H4 (cell line): ENCODE measurements at regions not wholly inside any gene's neighbourhood (a gene's known extent, or its start where the extent isn't known, plus 50 kb on each side); places are given as distances from the start of the nearest gene placed in this dataset.

Experiments used
- DNase-seq: peaks from one replicate; pipeline ENCODE4 v3.0.0-alpha.2; 2015; ENCODE audit warnings: low spot score

DNA sequence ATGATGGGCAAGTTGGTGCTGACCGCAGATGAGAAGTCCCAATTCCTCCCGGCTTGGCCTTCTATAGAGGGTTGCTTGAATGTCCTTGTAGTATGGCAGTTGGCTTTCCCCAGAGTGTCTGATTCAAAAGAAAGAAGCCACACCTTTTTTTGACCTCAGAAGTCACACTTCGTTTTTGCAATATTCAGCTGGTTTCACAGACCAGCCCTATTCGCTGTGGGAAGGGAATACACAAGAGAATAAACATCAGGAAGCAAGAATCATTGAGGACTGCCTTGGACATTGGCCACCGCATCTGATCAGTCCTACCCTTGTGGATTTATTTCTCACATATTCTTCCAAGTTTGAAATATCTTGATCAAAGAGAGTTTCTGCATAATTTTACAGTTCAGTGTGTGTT lies 228.6 kb upstream of the SUCLG2 start:
- no peak for DNase-seq

DNA sequence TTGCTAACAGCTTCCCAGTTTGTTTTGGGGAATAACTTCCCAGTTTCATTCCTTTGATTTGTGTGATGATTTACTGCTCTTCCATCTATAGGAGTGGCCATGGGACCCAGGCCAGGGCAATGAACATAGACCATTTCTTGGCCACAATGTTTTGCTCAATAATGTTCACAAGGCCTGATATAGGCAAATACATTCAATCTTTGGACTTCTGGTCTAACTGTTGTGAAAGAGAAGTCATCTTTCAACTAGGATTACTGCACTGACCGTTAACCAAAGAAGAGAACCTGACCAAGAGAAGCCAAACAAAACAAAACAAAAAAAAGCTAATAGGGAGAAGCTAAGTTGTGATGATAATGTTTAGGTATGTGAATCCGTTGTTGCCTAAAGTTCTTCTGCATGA lies 221.8 kb upstream of the SUCLG2 start:
- no peak for DNase-seq

DNA sequence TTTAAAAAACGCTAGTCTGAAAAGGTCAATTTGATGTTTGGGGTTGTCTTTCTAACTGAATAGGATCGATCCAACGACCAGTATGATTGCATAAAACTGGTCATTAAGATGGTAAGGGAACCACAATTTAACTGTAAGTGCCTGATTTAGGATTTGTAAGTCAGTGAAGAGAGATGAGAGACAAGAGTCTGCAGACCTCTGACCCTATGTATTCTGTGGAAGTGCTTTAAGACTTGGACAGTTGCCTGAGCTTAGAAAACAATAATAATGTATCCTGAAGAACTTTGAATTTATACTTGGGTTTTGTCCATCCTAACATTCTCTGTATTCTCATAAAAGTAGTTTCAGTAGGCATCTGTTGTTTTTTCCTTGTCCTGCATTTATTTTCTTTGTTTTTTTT lies 221.4 kb upstream of the SUCLG2 start:
- no peak for DNase-seq

DNA sequence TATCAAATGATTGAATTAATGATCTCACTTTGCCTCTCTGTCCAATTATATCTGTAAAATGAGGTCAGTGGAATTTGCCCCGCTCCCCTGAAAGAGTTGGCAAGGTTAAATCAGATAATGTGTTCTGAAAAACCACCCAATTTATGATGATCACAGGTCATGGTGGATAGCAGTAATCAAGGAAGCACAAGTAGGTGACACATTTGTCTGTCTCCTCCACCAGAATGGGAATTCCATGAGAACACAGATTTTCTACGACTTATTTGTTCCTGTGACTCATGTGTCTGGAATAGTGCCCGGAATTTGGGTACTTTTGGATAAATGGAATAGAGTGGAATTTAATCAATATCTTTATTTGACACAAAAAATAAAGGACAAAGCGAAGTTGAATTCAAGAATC lies 220.9 kb upstream of the SUCLG2 start:
- DNase-seq = no peak

DNA sequence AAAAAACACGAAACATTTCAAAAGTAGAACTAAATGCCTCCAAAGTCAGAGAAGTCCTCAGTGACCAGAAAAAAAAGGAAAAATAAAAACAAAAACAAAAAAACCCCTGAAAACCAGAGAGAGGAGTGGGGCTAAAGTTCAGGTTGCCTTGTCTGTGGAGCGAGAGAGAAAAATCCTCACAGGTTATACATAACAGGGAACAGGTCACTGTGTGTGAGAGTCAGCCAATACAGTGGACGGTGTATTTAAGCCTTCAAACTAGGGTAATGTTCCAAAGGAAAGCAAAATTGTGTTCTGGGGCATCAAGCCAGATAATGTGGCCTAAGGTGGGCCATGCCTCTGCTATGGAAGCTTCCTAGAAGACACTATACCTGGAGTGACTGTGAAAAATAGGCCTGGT lies 216.1 kb upstream of the SUCLG2 start:
- DNase-seq = no peak

DNA sequence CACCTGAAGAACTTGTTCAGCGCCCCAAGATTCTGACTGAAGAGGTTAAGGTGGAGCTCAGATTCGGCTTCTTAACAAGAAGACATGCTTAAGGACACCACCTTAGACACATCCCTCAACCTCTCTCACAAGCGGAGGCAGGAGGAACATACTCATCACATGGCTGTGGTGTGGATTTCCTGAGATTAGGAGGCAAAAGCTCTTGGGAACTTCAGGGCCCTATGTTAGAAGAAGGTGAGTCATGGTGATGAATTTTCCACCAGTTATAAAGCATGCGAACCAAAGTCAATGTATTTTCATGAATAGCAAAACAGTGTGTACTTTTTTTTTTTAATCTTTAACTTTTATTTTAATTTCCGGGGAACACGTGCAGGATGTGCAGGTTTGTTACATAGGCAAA lies 212.2 kb upstream of the SUCLG2 start:
- DNase-seq = no peak

DNA sequence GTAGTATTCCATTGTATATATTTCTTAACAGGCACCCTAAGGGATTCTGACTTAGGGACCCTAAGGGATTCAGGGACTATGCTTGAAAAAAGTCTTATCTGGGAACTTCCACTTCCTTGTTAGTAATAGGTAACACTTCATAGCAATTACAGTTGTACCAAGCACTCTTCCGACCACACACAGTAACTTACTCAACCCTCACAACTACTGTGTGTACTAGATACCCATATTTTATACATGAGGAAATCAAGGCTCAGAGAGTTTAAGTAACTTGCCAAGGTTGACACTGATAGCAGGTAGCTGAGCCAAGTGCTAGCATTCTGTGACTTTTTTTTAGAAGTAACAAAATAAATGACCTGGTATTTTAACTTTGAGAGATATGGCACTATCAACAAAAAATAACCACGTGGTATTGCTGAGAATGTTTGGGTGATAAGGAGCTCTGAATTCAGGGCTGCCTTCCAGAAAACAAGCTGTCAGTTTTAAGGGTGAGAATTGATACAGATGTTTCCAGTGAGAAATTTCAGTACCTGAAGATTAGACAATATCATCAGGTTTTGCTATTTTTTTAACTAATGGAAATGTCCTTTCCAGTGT lies 210.3 kb upstream of the SUCLG2 start:
- DNase-seq = no peak

DNA sequence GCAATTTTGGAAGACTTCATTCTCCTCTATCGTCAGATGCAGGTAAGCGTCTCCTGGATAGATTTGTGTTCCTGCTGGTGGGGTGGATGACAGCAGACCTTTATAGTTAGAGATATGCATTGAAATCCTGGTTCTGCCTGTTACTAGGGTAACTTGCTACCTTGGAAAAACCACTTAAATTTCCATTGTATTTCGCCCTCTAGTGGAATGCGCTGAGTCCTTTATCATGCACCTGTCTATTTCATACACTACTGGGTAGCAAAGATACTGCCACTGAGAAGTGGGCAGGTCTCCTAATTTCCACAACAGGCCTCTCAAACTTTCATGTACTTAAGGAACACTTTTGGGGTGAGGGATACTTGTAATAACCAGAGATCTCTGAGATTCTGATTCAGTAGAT lies 209.5 kb upstream of the SUCLG2 start:
- no peak for DNase-seq

DNA sequence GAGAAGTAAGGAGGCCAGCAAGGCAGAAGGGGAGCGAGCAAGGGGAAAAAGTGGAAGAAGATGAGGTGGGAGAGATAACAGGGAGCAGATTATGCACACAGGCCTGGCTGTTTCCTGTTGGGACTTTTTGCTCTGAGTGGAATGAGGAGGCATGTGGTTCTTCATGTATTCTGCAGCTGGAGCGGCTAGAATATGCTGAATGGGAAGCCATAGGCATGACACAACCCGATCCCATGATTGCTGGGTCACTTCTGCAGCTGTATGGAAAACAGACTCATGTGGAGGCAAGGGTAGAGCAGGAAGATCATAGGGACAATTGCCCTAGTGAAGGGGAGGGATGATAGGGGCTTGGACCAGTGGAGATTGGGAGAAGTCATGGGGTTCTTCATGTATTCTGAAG lies 206.0 kb upstream of the SUCLG2 start:
- DNase-seq = no peak

DNA sequence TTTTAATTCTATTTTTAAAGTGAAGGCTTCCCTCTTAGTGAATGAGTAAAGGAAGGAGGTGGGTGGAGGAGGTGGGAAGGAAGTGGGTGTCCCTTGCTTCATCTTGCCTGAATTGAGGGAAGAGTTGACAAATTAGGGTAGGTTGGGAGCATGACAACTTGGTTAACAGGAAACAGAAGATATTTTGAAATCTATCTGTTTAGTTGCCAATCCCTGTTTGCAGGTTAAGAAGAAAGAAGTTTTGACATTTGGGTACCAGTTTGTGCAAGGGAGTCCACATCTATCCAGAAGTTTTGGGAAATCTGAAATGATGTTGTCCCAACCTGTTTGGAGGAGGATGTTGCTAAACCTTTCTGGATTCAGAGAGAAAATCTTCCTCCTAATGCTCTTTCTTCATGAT lies 204.1 kb upstream of the SUCLG2 start:
- no peak for DNase-seq

DNA sequence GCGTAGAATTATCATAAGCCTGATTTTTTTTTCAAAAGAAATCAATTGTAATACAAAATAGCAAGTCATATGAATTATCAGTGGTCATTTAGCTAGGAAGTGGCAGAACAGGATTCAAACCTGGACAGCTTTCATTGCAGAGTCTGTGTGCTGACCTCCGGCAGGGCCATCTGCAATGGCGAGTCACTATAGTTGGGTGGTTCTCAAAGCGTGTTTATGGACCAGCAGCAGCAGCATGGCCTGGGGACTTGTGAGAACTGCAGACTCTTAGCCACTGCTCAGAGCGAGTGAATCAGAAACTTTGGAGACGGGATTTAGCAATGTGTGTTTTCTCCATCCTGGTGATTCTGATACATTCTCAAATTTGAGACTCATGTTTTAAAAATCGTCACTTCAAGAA lies 202.3 kb upstream of the SUCLG2 start:
- no peak for DNase-seq

DNA sequence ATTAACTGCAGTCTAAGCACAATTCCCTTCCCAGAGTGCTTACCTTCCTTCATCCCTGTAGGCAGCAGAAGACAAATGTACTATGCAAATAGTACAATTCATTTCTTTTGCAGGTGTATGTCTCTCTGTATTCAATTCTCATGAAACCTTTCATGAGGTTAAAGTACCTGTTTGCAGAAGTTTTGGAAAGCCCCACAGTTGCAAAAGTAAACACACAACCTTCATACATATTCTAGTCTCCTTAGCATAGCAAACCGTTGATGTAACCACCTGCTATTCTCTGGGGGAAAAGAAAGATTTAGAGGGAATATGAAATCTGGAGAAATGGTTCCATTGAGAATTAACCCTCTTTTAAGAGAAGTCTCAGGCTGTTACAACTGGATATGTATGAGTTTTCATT lies 200.3 kb upstream of the SUCLG2 start:
- DNase-seq = no peak

DNA sequence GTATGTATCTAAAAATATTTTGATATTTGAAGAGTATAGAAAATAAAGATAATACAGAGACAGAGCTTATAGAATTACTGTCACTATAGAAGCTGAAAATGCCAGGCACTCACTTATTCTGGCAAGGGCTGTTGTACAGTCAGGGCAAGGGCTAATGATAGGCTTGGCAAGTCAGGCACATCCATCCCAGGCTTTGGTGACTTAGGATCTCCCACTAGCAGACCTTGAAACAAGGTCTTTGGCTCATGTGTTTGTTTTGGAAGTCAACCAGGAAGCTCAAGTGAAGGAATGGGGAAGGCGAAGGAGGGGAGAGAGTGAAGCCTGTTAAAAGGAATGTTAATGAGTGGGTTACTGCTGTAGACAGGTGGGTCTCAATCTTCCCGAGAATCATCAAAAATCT lies 199.1 kb upstream of the SUCLG2 start:
- no peak for DNase-seq

DNA sequence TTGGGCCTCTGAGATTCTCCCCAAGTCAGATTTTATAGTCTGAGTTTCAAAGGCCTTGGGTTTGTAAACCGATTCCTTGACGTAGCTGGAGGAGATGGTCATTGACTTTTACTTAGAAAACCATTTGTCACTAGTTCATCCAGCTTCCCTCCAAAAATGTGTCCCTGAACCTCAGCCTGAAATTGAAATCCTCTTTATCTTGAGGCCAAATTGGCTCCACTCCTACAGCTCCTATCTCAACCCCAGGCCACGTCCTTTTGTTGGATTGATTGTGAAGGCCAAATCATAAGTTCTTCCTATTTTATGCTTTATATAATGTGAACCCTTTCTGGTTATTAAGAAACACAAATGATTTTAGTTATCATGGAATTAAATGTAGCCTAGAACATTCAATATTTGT lies 193.9 kb upstream of the SUCLG2 start:
- no peak for DNase-seq

DNA sequence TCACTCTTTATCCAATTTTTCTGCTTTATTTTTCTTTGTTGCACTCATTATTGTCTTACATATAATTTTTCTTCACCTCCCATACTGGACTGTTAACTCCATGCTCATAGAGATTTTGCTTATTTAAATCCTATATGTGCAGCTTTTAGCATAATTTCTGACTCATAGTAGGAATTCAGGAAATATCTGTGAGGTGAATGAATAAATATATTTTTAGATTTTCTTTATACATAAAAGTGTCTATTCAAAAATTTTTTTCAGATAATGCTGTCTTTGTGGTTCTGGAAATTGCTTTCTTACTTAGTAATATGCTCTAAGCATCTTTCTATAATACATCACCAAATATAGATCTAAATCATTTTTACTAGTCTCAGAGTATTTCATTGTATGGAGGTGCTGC lies 191.8 kb upstream of the SUCLG2 start:
- no peak for DNase-seq

DNA sequence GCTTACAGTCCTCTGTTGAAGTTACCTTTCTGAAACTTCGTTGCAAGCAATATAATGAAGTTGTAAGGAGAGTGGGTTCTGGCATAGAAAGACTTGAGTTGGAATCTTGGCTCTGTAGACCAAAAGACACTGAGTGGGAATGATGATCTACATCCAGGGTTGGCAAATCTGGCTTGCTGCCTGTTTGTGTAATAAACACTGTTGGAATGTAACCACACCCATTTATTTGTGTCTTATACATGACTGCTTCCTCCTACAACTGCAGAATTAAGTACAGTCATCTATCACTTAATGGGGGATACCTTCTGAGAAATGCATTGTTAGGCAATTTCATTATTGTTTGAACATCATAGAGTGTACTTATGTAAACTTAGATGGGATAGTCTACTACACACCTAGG lies 178.4 kb upstream of the SUCLG2 start:
- DNase-seq = no peak

DNA sequence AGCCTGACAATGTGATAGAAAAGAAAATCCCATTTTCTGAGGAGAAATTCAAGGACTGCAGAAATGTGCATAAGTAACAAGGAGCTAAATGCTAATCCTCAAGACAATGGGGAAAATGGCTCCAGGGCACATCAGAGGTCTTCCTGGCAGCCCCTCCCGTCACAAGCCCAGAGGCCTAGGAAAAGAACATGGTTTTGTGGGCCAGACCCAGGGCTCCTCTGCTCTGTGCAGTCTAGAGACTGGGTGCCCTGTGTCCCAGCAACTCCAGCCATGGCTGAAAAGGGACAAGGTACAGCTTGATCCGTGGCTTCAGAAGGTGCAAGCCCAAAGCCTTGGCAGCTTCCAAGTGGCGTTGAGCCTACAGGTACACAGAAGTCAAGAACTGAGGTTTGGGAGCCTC lies 176.8 kb upstream of the SUCLG2 start:
- no peak for DNase-seq

DNA sequence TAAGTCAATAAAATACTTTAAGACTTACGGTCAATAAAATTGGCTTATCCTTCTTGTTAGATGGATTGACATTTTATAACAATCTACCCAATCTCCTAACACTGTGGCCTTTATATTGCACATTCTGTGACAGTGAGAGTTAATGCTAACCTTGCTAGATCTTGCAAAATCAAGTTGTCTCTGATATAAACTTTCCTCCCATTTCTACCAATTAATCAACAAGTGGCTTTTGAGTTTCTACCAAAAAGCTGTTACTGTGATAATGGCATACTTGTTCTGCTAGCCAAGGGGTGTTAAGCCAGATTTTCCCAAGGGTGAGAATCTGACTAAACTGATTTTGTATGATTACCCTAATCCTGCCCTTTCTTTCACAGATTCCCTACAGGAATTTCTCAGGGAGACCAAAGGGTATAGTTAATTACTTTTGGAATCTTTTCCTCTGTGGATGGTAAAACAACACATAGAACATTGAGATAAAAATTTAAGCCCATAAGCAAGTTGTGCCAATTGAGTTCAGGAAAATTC lies 174.1 kb upstream of the SUCLG2 start:
- DNase-seq = no peak

DNA sequence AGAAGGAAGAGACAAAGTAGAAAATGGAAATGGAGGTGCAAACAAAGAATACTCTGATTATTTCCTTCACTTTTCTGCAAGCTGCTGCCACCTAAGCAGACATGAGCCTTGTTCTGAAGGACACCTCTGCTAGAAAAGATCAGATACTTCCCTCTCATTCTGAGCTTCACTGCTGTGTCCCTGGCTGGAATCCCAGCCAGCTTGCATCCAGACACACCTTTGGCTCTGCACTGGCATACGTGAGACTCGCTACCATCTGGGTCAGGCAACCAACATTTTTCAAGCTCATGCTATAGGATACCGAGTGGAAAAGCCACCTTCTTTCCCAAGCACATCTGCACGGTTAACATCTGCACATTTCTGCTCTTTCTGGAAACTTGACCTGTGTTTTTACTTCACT lies 166.7 kb upstream of the SUCLG2 start:
- no peak for DNase-seq

DNA sequence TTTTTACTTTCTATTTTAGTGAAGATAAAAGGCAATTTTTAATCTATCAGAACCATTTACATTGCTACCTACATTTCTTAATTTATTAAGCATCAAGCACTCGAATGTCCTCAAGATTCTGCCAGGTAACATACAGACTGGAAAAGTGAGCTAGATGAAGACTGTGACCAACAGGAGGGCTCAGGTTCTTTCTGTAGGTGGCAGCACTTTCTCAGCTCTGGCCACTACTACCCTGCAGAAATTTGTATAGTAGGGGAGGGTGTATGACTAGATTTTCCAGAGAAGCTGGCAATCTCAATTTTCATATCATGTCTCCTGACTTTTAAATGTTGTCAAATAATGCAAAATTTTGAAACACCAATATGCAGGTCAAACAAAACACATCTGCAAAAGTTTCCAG lies 165.0 kb upstream of the SUCLG2 start:
- DNase-seq = no peak

DNA sequence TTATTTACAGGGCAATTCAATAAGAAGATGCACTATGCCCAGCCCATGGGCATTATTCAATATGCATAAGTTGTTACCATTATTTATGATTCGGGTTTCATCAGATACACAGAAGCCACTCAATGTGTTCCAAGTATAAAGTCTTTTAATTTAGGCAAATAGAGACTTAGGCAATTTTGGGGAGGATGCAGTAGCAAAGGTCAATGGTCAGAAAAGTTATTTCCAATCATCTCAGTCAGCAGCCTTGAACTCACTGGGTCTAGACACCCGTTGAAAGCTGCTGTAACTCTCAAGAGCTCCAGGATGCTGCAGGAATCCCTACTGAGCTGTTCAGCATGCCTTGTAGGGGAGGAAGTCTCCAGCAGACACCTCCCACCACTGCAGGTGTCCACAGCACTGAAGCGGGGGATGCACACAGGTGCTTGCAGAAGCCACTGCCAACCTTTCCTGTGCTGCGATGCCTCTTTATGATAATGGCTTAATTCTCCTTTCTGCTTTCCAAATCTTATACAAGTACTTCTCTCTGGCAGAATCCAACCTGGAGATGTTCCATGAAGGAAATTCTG lies 155.0 kb upstream of the SUCLG2 start:
- DNase-seq = no peak

DNA sequence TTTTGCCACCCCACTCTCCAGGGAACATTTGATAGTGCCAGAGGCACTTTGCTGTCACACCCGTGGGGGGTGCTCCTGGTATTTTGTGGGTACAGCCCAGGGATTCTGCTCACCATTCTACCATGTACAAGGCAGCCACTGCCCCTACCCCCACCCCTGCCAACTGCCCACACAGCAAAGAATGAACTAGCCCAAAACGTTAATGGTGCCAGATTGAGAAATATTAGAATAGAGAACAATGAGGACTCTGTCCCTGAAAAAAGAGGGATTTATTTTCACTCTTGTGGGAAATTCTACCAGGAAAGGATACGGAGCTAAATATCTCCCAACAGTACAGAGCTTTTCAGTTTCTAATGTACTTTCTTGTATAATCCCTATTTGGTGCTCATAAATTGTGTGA lies 154.5 kb upstream of the SUCLG2 start:
- no peak for DNase-seq

DNA sequence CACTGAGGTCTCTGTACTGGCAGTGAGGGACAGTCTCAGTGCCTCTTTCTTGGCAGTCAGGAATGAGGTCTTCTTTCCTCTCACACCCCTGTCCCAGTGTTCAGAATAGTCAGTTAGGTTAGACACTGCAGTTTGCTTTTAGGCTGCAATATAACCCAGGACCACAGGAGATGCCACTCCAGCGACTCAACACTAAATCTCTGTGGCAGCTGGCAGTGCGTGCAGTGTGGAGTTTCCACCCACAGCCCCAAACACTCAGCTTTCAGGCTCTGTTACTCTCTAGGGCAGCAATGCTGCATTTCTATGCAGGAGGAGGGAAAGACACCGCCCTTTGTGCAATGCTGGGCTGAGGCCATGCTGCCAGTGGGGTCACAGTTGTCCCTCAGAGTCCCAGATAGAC lies 150.2 kb upstream of the SUCLG2 start:
- no peak for DNase-seq

DNA sequence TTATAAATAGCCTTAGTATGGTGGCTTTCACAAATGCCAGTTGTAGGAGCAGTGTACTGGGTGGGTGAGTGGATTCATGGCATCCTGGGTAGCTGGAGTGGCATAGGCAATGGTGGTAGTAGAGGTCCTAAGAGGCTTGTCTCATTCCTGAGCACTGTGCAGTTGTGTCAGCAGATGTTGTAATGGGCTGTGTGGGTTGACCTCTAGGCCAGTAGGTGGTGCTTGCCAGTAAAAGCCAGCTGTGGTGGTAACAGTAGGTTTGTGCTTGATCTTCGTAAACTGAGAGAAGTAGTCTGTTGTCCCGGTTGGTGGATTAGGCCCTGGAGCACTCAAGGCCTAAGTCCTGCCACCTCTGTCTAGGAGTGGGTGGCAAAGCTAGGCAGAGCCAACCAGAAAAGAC lies 149.7 kb upstream of the SUCLG2 start:
- no peak for DNase-seq
